ENCODE measurements at regions not wholly inside any gene's neighbourhood (a gene's known extent, or its start where the extent isn't known, plus 50 kb on each side); places are given as distances from the start of the nearest gene placed in this dataset.

- TF ChIP-seq CTCF (IDR thresholded peaks at IDR 0.05), result no peak
- no peak for TF ChIP-seq POLR2A (IDR thresholded peaks at IDR 0.05)
Observed at GRCh38 chr3:34008191-34008590, 209.8 kb downstream of the PDCD6IP start.
